ENCODE measurements at regions not wholly inside any gene's neighbourhood (a gene's known extent, or its start where the extent isn't known, plus 50 kb on each side); places are given as distances from the start of the nearest gene placed in this dataset.
"Not testable (repeated sequence)": the region's sequence is repeated elsewhere in the genome, so short reads cannot be mapped to it uniquely, and the experiment has no call there.

DNA sequence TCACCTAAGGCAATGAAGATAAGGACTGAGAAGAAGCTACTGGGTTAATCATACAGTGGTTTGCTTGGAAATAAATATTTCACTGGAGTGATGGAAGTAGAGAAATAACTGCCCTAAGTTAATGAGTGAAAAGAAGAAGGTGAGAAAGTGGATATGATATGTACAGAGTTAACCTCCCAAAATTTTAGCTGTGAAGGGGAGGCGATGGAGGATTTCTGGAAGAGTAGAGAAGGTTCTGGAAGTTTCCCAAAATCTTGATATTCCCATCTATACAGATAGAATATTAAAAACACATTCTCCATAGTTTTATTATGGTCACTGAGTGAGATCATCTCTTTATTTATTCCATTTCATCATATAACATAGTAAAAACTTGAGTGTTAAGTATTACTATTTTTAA lies 296.6 kb upstream of the RGPD4 start:
- Histone ChIP-seq H3K27me3 (replicated peaks; ENCODE audit: control insufficient read depth, insufficient read depth, low read length) (no peaks in the 10 kb centered on the region), H3K9me3 (no peaks in the 10 kb centered on the region; the same call in 1 of the 2 replicates), H3K36me3 (ENCODE audit: control insufficient read depth, insufficient read depth, low read length) (no peaks in the 10 kb centered on the region), H3K4me3 (ENCODE audit: low read depth, low read length) (no peak overlapping the region), H3K4me1 (no peaks in the 10 kb centered on the region)
- no peaks in the 10 kb centered on the region for H3K36me3 Mint-ChIP-seq (ENCODE audit: insufficient read depth, unreplicated experiment)
- intact Hi-C loops (cut with micrococcal nuclease; ENCODE audit: unreplicated experiment) = no loop called here
- H3K4me1 Mint-ChIP-seq (ENCODE audit: low read depth, unreplicated experiment) = no peaks in the 10 kb centered on the region
- H3K27me3 Mint-ChIP-seq (ENCODE audit: insufficient read depth, unreplicated experiment) = peaks cover 4% of the 10 kb centered on the region
- no TSS peak for BruUV-seq (replicated peaks)
- TF ChIP-seq, protein P1, sequence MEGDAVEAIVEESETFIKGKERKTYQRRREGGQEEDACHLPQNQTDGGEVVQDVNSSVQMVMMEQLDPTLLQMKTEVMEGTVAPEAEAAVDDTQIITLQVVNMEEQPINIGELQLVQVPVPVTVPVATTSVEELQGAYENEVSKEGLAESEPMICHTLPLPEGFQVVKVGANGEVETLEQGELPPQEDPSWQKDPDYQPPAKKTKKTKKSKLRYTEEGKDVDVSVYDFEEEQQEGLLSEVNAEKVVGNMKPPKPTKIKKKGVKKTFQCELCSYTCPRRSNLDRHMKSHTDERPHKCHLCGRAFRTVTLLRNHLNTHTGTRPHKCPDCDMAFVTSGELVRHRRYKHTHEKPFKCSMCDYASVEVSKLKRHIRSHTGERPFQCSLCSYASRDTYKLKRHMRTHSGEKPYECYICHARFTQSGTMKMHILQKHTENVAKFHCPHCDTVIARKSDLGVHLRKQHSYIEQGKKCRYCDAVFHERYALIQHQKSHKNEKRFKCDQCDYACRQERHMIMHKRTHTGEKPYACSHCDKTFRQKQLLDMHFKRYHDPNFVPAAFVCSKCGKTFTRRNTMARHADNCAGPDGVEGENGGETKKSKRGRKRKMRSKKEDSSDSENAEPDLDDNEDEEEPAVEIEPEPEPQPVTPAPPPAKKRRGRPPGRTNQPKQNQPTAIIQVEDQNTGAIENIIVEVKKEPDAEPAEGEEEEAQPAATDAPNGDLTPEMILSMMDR (IDR thresholded peaks at IDR 0.05; ENCODE audit: insufficient read depth in 1 of 2, low read depth in 1 of 2, low read length in 1 of 2, severe bottlenecking in 1 of 2, unreplicated experiment in 1 of 2) = no peak
- DNase-seq = no peak
- no peak overlapping the region for H3K27ac Mint-ChIP-seq (ENCODE audit: unreplicated experiment)
- peaks cover 5% of the 10 kb centered on the region for H3K9me3 Mint-ChIP-seq (ENCODE audit: unreplicated experiment)
- POLR2A ChIA-PET = no interaction called here
- CTCF ChIA-PET = no interaction called here
- no peak overlapping the region for H3K4me3 Mint-ChIP-seq (ENCODE audit: unreplicated experiment)

DNA sequence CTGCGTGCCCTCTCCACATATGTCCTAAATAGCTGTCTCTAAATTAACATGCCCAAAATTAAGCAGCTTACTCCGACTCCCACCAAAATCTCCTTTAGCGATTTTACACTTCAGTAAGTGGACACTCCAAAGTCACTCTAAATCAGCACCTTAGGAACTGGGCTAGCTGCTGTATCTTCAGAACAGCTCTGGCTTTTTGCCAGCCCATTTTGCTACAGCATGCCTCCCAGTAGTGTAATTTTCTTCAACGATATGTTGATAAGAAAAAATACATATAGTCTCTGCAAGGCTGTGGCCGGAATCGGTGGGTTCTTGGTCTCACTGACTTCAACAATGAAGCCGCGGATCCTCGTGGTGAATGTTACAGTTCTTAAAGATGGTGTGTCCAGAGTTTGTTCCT lies 291.8 kb upstream of the RGPD4 start:
- Mint-ChIP-seq H3K36me3 (ENCODE audit: insufficient read depth, unreplicated experiment) (no peaks in the 10 kb centered on the region), H3K9me3 (ENCODE audit: unreplicated experiment) (peaks cover 8% of the 10 kb centered on the region), H3K4me3 (ENCODE audit: unreplicated experiment) (no peak overlapping the region), H3K4me1 (ENCODE audit: low read depth, unreplicated experiment) (no peaks in the 10 kb centered on the region), H3K27me3 (ENCODE audit: insufficient read depth, unreplicated experiment) (peaks cover 4% of the 10 kb centered on the region), H3K27ac (ENCODE audit: unreplicated experiment) (no peak overlapping the region)
- no peak for DNase-seq
- H3K4me3 ChIP-seq (ENCODE audit: low read depth, low read length) = no peak overlapping the region
- CTCF ChIA-PET = no interaction called here
- POLR2A ChIA-PET = no interaction called here
- intact Hi-C loops (cut with micrococcal nuclease; ENCODE audit: unreplicated experiment) = no loop called here
- TF ChIP-seq, protein P1 (IDR thresholded peaks at IDR 0.05; ENCODE audit: insufficient read depth in 1 of 2, low read depth in 1 of 2, low read length in 1 of 2, severe bottlenecking in 1 of 2, unreplicated experiment in 1 of 2) = no peak
- no peaks in the 10 kb centered on the region for H3K9me3 ChIP-seq
- H3K27me3 ChIP-seq (replicated peaks; ENCODE audit: control insufficient read depth, insufficient read depth, low read length) = no peaks in the 10 kb centered on the region
- H3K4me1 ChIP-seq = no peaks in the 10 kb centered on the region
- H3K36me3 ChIP-seq (ENCODE audit: control insufficient read depth, insufficient read depth, low read length) = no peaks in the 10 kb centered on the region
- BruUV-seq (replicated peaks) = no TSS peak

DNA sequence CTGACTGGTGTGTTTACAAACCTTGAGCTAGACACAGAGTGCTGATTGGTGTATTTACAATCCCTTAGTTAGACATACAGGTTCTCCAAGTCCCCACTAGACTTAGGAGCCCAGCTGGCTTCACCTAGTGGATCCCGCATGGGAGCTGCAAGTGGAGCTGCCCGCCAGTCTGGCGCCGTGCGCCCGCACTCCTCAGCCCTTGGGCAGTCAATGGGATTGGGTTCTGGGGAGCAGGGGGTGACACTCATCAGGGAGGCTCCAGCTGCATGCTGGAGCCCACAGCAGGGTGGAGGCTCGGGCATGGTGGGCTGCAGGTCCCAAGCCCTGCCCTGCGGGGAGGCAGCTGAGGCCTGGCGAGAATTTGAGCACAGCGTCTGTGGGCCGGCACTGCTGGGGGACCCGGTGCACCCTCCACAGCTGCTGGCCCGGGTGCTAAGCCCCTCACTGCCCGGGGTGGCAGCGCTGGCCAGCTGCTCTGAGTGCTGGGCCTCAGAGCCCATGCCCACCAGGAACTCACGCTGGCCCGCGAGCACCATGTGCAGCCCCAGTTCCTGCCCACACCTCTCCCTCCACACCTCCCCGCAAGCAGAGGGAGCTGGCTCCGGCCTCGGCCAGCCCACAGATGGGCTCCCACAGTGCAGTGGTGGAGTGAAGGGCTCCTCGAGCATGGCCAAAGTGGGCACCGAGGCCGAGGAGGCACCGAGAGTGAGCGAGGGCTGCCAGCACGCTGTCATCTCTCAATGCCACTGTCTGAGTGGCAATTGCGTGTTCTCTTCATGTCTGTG lies 290.6 kb upstream of the RGPD4 start:
- H3K4me1 ChIP-seq; H3K27me3 ChIP-seq (replicated peaks; ENCODE audit: control insufficient read depth, insufficient read depth, low read length); CTCF ChIA-PET; H3K36me3 Mint-ChIP-seq (ENCODE audit: insufficient read depth, unreplicated experiment); H3K27ac Mint-ChIP-seq (ENCODE audit: unreplicated experiment); intact Hi-C loops (cut with micrococcal nuclease; ENCODE audit: unreplicated experiment); DNase-seq; H3K4me3 Mint-ChIP-seq (ENCODE audit: unreplicated experiment); H3K9me3 ChIP-seq; H3K4me1 Mint-ChIP-seq (ENCODE audit: low read depth, unreplicated experiment); BruUV-seq (replicated peaks); H3K4me3 ChIP-seq (ENCODE audit: low read depth, low read length); H3K27me3 Mint-ChIP-seq (ENCODE audit: insufficient read depth, unreplicated experiment); H3K36me3 ChIP-seq (ENCODE audit: control insufficient read depth, insufficient read depth, low read length); POLR2A ChIA-PET; H3K9me3 Mint-ChIP-seq (ENCODE audit: unreplicated experiment): not testable (repeated sequence)
